HL-60 (cell line): ENCODE measurements at regions not wholly inside any gene's neighbourhood (a gene's known extent, or its start where the extent isn't known, plus 50 kb on each side); places are given as distances from the start of the nearest gene placed in this dataset.
"Not testable (repeated sequence)": the region's sequence is repeated elsewhere in the genome, so short reads cannot be mapped to it uniquely, and the experiment has no call there.

Source experiments
- DNase-seq, 2 experiments: peaks; one replicate each; pipeline ENCODE4 v3.0.0-alpha.2; 2010 to 2020; ENCODE audit warnings: low read depth in 1 of 2, low spot score in 1 of 2
- H3K27ac ChIP-seq: fragments of 250-450 bp; sonication (Bioruptor Pico); replicated peaks from 2 replicates; pipeline ENCODE4 v1.5.1; 2020; ENCODE audit warnings: mild to moderate bottlenecking, moderate library complexity
- H3K27me3 ChIP-seq: fragments of 250-450 bp; sonication (Bioruptor Pico); 2 replicates; pipeline ENCODE4 v1.5.1; 2021; ENCODE audit warnings: mild to moderate bottlenecking, moderate library complexity; ENCODE audit not compliant: insufficient read depth, poor library complexity, severe bottlenecking
- H3K4me3 ChIP-seq: replicated peaks from 2 replicates; pipeline ENCODE4 v1.5.1; 2011; ENCODE audit warnings: mild to moderate bottlenecking, control low read depth, low read length; ENCODE audit not compliant: insufficient read depth
- GABPA ChIP-seq: IDR thresholded peaks from 2 replicates; pipeline ENCODE4 v1.6.1; 2012; ENCODE audit warnings: low read depth
- POLR2AphosphoS5 ChIP-seq: IDR thresholded peaks from 2 replicates; pipeline ENCODE4 v1.6.1; 2012; ENCODE audit warnings: low read depth
- SPI1 ChIP-seq: IDR thresholded peaks from 2 replicates; pipeline ENCODE4 v1.6.1; 2012; ENCODE audit warnings: low read depth, mild to moderate bottlenecking, borderline replicate concordance
- TF ChIP-seq, protein P1 (sequence below): IDR thresholded peaks from one replicate; pipeline ENCODE4 v1.5.1; 2011; ENCODE audit warnings: low read length, control low read depth, inconsistent platforms; ENCODE audit not compliant: insufficient read depth
- TF ChIP-seq, protein P2 (sequence below): IDR thresholded peaks from 2 replicates; pipeline ENCODE4 v1.6.1; 2012; ENCODE audit warnings: low read depth; ENCODE audit not compliant: insufficient replicate concordance

DNA sequence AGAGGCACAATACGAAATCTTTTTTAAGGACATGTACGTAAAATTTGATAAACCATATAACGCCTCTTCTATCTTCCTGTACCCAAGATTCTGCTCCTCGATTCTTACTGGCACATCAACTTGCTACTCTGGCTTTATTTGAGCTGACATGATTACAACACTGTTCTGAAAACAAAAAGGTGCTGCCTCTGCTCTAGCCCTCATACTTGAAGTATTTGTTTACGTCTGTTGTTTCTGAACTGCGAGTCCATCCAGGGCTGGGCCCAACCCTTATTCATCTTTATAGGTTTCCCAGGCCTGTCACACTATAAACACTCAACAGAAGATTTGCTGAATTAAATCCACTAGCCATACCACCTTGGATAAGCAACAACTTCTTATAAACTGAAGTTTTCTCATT is 96.2 kb upstream of the SVIL start:
- H3K4me3 ChIP-seq, result no peak overlapping the region
- no peaks in the 10 kb centered on the region for H3K27me3 ChIP-seq
- no peak overlapping the region for H3K27ac ChIP-seq
- TF ChIP-seq, protein P1, sequence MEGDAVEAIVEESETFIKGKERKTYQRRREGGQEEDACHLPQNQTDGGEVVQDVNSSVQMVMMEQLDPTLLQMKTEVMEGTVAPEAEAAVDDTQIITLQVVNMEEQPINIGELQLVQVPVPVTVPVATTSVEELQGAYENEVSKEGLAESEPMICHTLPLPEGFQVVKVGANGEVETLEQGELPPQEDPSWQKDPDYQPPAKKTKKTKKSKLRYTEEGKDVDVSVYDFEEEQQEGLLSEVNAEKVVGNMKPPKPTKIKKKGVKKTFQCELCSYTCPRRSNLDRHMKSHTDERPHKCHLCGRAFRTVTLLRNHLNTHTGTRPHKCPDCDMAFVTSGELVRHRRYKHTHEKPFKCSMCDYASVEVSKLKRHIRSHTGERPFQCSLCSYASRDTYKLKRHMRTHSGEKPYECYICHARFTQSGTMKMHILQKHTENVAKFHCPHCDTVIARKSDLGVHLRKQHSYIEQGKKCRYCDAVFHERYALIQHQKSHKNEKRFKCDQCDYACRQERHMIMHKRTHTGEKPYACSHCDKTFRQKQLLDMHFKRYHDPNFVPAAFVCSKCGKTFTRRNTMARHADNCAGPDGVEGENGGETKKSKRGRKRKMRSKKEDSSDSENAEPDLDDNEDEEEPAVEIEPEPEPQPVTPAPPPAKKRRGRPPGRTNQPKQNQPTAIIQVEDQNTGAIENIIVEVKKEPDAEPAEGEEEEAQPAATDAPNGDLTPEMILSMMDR, result no peak
- TF ChIP-seq POLR2AphosphoS5, result no peak
- TF ChIP-seq, protein P2, sequence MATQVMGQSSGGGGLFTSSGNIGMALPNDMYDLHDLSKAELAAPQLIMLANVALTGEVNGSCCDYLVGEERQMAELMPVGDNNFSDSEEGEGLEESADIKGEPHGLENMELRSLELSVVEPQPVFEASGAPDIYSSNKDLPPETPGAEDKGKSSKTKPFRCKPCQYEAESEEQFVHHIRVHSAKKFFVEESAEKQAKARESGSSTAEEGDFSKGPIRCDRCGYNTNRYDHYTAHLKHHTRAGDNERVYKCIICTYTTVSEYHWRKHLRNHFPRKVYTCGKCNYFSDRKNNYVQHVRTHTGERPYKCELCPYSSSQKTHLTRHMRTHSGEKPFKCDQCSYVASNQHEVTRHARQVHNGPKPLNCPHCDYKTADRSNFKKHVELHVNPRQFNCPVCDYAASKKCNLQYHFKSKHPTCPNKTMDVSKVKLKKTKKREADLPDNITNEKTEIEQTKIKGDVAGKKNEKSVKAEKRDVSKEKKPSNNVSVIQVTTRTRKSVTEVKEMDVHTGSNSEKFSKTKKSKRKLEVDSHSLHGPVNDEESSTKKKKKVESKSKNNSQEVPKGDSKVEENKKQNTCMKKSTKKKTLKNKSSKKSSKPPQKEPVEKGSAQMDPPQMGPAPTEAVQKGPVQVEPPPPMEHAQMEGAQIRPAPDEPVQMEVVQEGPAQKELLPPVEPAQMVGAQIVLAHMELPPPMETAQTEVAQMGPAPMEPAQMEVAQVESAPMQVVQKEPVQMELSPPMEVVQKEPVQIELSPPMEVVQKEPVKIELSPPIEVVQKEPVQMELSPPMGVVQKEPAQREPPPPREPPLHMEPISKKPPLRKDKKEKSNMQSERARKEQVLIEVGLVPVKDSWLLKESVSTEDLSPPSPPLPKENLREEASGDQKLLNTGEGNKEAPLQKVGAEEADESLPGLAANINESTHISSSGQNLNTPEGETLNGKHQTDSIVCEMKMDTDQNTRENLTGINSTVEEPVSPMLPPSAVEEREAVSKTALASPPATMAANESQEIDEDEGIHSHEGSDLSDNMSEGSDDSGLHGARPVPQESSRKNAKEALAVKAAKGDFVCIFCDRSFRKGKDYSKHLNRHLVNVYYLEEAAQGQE, result no peak
- no peak for TF ChIP-seq SPI1
- no peak for TF ChIP-seq GABPA
- DNase-seq, result no peak

DNA sequence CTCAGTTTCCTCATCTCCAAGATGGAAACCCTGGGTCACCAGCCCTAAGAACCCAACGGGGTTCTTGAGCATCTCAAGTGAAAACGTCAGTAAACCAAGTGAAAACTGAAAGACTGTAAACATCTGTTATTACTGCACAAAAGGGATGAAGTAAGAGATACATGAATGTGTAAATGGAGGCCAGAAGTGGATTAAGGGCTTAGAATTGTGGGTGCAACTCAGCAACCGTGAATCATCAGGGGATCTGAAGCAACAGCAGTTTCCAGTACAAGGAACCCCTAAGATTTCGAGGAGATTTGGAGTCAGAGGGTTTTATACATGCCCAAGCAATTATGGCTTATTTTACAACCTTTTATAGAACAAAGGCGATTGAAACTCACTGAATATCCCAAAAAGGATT is 95.7 kb upstream of the SVIL start:
- TF ChIP-seq GABPA (no peak), POLR2AphosphoS5 (peak; percentile 26; the same call in 1 of the 2 replicates)
- no peak overlapping the region for H3K4me3 ChIP-seq
- H3K27me3 ChIP-seq, result no peaks in the 10 kb centered on the region
- no peak overlapping the region for H3K27ac ChIP-seq
- no peak for DNase-seq

DNA sequence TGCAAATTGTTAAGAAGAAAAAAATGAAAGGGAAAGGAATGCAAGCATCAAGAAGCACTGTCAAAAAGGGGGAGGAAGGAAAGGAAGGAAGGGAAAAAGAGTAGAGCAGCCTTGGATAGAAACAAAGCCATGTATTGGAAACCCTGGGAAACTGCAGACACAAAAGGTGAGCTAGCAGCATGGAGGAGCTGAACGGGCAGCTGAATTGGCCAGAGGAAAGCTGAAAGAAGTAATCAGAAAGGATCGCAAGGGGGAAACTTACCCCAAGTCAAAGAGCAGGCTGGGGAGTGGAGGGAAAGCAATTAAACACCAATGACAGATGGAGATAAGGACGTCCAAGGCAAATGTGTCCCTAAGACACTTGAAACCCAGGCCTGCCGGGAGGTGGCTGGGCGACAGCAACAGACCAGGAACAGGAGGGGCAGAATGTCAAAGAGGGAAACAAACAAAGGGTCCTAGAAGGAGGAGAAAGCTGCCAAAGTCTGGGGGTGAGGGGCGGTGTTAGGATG is 93.8 kb upstream of the SVIL start:
- TF ChIP-seq POLR2AphosphoS5, result no peak
- TF ChIP-seq, protein P1, result no peak
- H3K27me3 ChIP-seq, result no peaks in the 10 kb centered on the region
- DNase-seq, result no peak
- no peak overlapping the region for H3K27ac ChIP-seq
- H3K4me3 ChIP-seq, result no peak overlapping the region

DNA sequence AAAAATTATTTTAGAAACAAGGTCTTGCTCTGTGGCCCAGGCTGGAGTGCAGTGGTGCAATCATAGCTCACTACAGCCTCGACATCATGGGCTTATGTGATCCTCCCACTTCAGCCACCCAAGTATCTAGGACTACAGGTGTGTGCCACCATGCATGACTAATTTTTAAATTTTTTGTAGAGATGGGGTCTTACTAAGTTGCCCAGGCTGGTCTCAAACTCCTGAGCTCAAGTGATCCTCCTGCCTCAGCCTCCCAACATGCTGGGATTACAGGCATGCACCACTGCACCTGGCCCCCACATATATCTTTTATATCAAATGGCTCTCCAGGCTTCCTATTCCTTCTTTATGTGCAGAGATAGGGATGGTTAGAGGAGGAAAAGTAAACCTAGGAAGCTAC is 91.2 kb upstream of the SVIL start:
- peak overlapping the region; percentile 50 for H3K27ac ChIP-seq
- DNase-seq, H3K27me3 ChIP-seq, H3K4me3 ChIP-seq: not testable (repeated sequence)

DNA sequence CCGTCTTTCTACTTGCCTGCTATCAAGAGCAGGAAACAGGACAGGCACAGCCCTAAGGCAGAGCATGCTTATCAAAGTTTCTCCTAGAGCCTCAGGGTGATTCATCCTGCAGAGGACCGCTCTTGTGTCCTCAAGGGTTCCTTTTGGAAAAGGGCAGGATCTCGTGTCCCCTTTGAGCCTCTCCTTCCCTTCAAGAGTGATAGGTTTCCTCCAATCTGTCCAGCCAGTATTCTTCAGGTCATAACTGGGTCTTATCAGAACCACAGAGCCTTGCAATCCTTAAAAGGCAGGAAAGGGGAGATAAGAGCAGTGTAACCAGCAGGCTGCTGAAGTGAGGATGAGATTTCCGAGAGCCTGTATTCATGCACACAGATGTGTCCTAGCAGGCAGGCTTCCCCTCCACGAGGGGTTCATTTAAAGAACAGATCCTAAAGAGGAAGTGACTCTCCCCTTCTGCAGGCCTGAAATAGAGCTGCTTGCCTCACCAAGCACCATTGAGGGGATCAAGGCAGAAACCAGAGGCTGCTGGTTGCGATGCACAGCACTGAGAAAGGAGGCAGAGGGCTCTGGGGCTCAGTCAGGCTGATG is 90.5 kb upstream of the SVIL start:
- peak overlapping the region; percentile 50 for H3K27ac ChIP-seq
- peak; percentile 98 for TF ChIP-seq SPI1
- TF ChIP-seq GABPA, result no peak
- no peaks in the 10 kb centered on the region for H3K27me3 ChIP-seq
- DNase-seq, result peak in 1 of 2 experiments; percentile 89
- H3K4me3 ChIP-seq, result no peak overlapping the region

DNA sequence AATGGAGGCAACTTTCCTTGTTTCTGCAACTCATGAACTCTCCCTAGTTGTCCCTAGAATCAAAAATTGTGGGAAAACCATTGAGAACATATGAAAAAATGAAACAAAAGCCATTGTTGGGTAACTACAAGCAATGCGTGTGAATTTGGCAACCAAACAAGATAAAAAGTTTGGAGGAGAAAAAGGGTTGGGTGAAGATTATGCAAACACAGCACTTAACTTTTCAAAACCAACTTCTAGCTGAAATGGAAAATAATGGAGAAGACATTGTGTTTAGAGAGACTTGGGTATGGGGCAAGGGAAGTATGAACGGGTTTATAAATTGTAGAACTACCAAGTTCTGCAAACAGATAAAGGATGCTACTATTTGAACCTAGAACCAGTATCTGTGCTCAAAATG is 89.0 kb upstream of the SVIL start:
- Histone ChIP-seq H3K4me3 (no peak overlapping the region), H3K27ac (peak overlapping the region; percentile 62), H3K27me3 (no peaks in the 10 kb centered on the region)
- TF ChIP-seq, protein P2, result no peak
- TF ChIP-seq GABPA (no peak), SPI1 (no peak), POLR2AphosphoS5 (no peak)
- TF ChIP-seq, protein P1, result no peak
- peak in 1 of 2 experiments; percentile 33 for DNase-seq
